ENCODE measurements at regions not wholly inside any gene's neighbourhood (a gene's known extent, or its start where the extent isn't known, plus 50 kb on each side); places are given as distances from the start of the nearest gene placed in this dataset.
A peak's percentile ranks its signal among the peaks of the same experiment; 100 is the strongest.

- TF ChIP-seq CTCF (IDR thresholded peaks at IDR 0.05) (no peak), POLR2A (IDR thresholded peaks at IDR 0.05) (no peak)
- intact Hi-C loops (cut with DNase I): no loop called here
- no peaks in the 10 kb centered on the region for H3K36me3 ChIP-seq
- H3K27me3 ChIP-seq: no peaks in the 10 kb centered on the region
- peak overlapping the region in 6 of 12 donors; percentile 28 to 62 (median 48) for H3K27ac ChIP-seq
- ATAC-seq (peak; percentile 71 to 96 (median 88)), DNase-seq (peak; percentile 63 to 66 (median 65))
- H3K9me3 ChIP-seq: peaks cover 0 to 12% (median 0%) of the 10 kb centered on the region in 12 donors
- no peak overlapping the region for H3K4me3 ChIP-seq
- 53 to 65% (median 57%) methylated on average over 2 of the region's 2 CpGs for WGBS, 4 donors
- peaks cover 0 to 16% (median 9%) of the 10 kb centered on the region in 12 donors for H3K4me1 ChIP-seq
These were observed 122.5 kb downstream of the SPATA18 start for GRCh38 chr4:52173470-52174045.

GRCh38 chr4:52187603-52188002, 136.5 kb downstream of the SPATA18 start:
- Histone ChIP-seq H3K9me3 (no peaks in the 10 kb centered on the region), H3K27ac (no peak overlapping the region), H3K36me3 (no peaks in the 10 kb centered on the region), H3K27me3 (peaks cover 0 to 3% (median 0%) of the 10 kb centered on the region in 9 donors), H3K4me1 (peaks cover 0 to 7% (median 0%) of the 10 kb centered on the region in 12 donors), H3K4me3 (no peak overlapping the region)
- ATAC-seq (peak in 1 of 4 donors; percentile 32), DNase-seq (no peak)
- intact Hi-C loops (cut with DNase I): loop anchor here in 1 of 10 donors (10.0 kb wide), 1 partner anchor 73 kb away; no protein-coding TSS in a partner anchor
- no peak for TF ChIP-seq POLR2A (IDR thresholded peaks at IDR 0.05)
- no peak for TF ChIP-seq CTCF (IDR thresholded peaks at IDR 0.05)
- 48 to 69% (median 62%) methylated on average over 1 of the region's 1 CpG for WGBS, 4 donors

GRCh38 chr4:52192001-52192400, 140.9 kb downstream of the SPATA18 start:
- Histone ChIP-seq H3K4me3 (no peak overlapping the region), H3K4me1 (peaks cover 0 to 15% (median 0%) of the 10 kb centered on the region in 12 donors), H3K9me3 (no peaks in the 10 kb centered on the region), H3K27ac (peak overlapping the region in 1 of 12 donors; percentile 54), H3K36me3 (no peaks in the 10 kb centered on the region), H3K27me3 (peaks cover 0 to 11% (median 0%) of the 10 kb centered on the region in 9 donors)
- ATAC-seq: no peak
- TF ChIP-seq CTCF (IDR thresholded peaks at IDR 0.05) (no peak), POLR2A (IDR thresholded peaks at IDR 0.05) (no peak)
- no peak for DNase-seq
- intact Hi-C loops (cut with DNase I): no loop called here
- WGBS, 4 donors: 57 to 72% (median 66%) methylated on average over 2 of the region's 2 CpGs

GRCh38 chr4:52192721-52193135, 141.6 kb downstream of the SPATA18 start:
- H3K36me3 ChIP-seq: no peaks in the 10 kb centered on the region
- WGBS, 4 donors: 45 to 60% (median 55%) methylated on average over 6 of the region's 6 CpGs
- H3K27me3 ChIP-seq: peaks cover 0 to 11% (median 0%) of the 10 kb centered on the region in 9 donors
- H3K4me3 ChIP-seq: no peak overlapping the region
- ATAC-seq (peak; percentile 15 to 82 (median 68)), DNase-seq (no peak)
- TF ChIP-seq POLR2A (IDR thresholded peaks at IDR 0.05) (no peak), CTCF (IDR thresholded peaks at IDR 0.05) (no peak)
- no peaks in the 10 kb centered on the region for H3K9me3 ChIP-seq
- intact Hi-C loops (cut with DNase I): no loop called here
- peaks cover 0 to 15% (median 0%) of the 10 kb centered on the region in 12 donors for H3K4me1 ChIP-seq
- no peak overlapping the region for H3K27ac ChIP-seq
